ENCODE measurements at regions not wholly inside any gene's neighbourhood (a gene's known extent, or its start where the extent isn't known, plus 50 kb on each side); places are given as distances from the start of the nearest gene placed in this dataset.

- no peak overlapping the region for H3K4me3 ChIP-seq (replicated peaks; ENCODE audit: low read depth, low read length)
- TF ChIP-seq CTCF (IDR thresholded peaks at IDR 0.05; ENCODE audit: low read length, missing control alignments) = no peak
- no peak for DNase-seq (ENCODE audit: low read depth)
Measured at GRCh38 chr12:126952096-126953007, 1314.6 kb upstream of the TMEM132C start.

- no peak for TF ChIP-seq CTCF (IDR thresholded peaks at IDR 0.05; ENCODE audit: low read length, missing control alignments)
- H3K4me3 ChIP-seq (replicated peaks; ENCODE audit: low read depth, low read length) = no peak overlapping the region
- DNase-seq (ENCODE audit: low read depth) = no peak
Measured at GRCh38 chr12:126953365-126953889, 1313.5 kb upstream of the TMEM132C start.

GRCh38 chr12:126960221-126960620 is 1306.7 kb upstream of the TMEM132C start:
- DNase-seq (ENCODE audit: low read depth) = no peak
- no peak for TF ChIP-seq CTCF (IDR thresholded peaks at IDR 0.05; ENCODE audit: low read length, missing control alignments)
- H3K4me3 ChIP-seq (replicated peaks; ENCODE audit: low read depth, low read length) = no peak overlapping the region

- H3K4me3 ChIP-seq (replicated peaks; ENCODE audit: low read depth, low read length) = no peak overlapping the region
- no peak for DNase-seq (ENCODE audit: low read depth)
- no peak for TF ChIP-seq CTCF (IDR thresholded peaks at IDR 0.05; ENCODE audit: low read length, missing control alignments)
Measured at GRCh38 chr12:126960709-126961108, 1306.3 kb upstream of the TMEM132C start.

GRCh38 chr12:126963825-126964224 is 1303.1 kb upstream of the TMEM132C start:
- no peak overlapping the region for H3K4me3 ChIP-seq (replicated peaks; ENCODE audit: low read depth, low read length)
- DNase-seq (ENCODE audit: low read depth) = no peak
- TF ChIP-seq CTCF (IDR thresholded peaks at IDR 0.05; ENCODE audit: low read length, missing control alignments) = no peak

- DNase-seq (ENCODE audit: low read depth) = no peak
- no peak for TF ChIP-seq CTCF (IDR thresholded peaks at IDR 0.05; ENCODE audit: low read length, missing control alignments)
- H3K4me3 ChIP-seq (replicated peaks; ENCODE audit: low read depth, low read length) = no peak overlapping the region
Measured at GRCh38 chr12:126966498-126966897, 1300.5 kb upstream of the TMEM132C start.

Data from fibroblast of pulmonary artery (primary cell).